ENCODE measurements at regions not wholly inside any gene's neighbourhood (a gene's known extent, or its start where the extent isn't known, plus 50 kb on each side); places are given as distances from the start of the nearest gene placed in this dataset.

DNA sequence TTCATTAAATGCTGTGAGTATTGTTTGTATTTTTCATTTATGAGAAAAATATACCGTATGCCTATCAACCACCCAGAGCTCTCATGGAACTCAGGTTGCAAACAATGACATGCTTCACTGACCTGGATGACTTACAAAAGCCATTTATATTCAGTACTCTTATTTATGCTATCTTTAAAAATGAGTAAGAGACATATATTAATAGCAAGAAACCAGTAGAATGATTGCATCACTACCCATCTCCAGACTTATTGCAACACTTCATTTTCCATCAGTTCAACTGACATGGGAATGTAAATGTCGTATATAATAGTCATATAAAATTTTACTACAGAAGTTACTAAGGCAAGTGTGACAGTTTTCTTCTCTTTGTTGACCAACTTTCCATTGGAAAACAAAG, 69.1 kb downstream of the OTP start:
- Mint-ChIP-seq H3K4me3 (no peak overlapping the region), H3K9me3 (no peaks in the 10 kb centered on the region), H3K27ac (no peak overlapping the region), H3K36me3 (ENCODE audit: low read depth) (no peaks in the 10 kb centered on the region), H3K27me3 (ENCODE audit: insufficient read depth, low read depth, poor library complexity) (no peaks in the 10 kb centered on the region), H3K4me1 (no peaks in the 10 kb centered on the region)
- ATAC-seq = no peak
- no peak overlapping the region for H3K4me3 ChIP-seq
- H3K27ac ChIP-seq (ENCODE audit: low read depth) = no peak overlapping the region
- no peaks in the 10 kb centered on the region for H3K9me2 ChIP-seq (ENCODE audit: insufficient read depth)
- H3K4me2 ChIP-seq = no peak overlapping the region
- H3K27me3 ChIP-seq (ENCODE audit: insufficient read depth) = no peaks in the 10 kb centered on the region; the same call in 1 of the 2 replicates
- TF ChIP-seq POLR2AphosphoS5 (IDR thresholded peaks at IDR 0.05; ENCODE audit: low read depth) (no peak), STAT1 (IDR thresholded peaks at IDR 0.05; ENCODE audit: unreplicated experiment) (no peak), ZNF114 (CRISPR knock-in tag; IDR thresholded peaks at IDR 0.05) (no peak), NANOG (IDR thresholded peaks at IDR 0.05; ENCODE audit: borderline replicate concordance) (no peak), ETS1 (IDR thresholded peaks at IDR 0.05) (no peak), CREB1 (CRISPR knock-in tag; IDR thresholded peaks at IDR 0.05; ENCODE audit: low read depth) (no peak), EZH2phosphoT487 (IDR thresholded peaks at IDR 0.05; ENCODE audit: unreplicated experiment) (no peak), ZNF462 (CRISPR knock-in tag; IDR thresholded peaks at IDR 0.05) (no peak), ZNF331 (CRISPR knock-in tag; IDR thresholded peaks at IDR 0.05; ENCODE audit: low read depth) (no peak), JUNB (IDR thresholded peaks at IDR 0.05; ENCODE audit: unreplicated experiment) (no peak), REST (IDR thresholded peaks at IDR 0.05; ENCODE audit: unreplicated experiment) (no peak), EZH2 (IDR thresholded peaks at IDR 0.05; ENCODE audit: low read depth, unreplicated experiment) (no peak)
- TF ChIP-seq, protein P1, sequence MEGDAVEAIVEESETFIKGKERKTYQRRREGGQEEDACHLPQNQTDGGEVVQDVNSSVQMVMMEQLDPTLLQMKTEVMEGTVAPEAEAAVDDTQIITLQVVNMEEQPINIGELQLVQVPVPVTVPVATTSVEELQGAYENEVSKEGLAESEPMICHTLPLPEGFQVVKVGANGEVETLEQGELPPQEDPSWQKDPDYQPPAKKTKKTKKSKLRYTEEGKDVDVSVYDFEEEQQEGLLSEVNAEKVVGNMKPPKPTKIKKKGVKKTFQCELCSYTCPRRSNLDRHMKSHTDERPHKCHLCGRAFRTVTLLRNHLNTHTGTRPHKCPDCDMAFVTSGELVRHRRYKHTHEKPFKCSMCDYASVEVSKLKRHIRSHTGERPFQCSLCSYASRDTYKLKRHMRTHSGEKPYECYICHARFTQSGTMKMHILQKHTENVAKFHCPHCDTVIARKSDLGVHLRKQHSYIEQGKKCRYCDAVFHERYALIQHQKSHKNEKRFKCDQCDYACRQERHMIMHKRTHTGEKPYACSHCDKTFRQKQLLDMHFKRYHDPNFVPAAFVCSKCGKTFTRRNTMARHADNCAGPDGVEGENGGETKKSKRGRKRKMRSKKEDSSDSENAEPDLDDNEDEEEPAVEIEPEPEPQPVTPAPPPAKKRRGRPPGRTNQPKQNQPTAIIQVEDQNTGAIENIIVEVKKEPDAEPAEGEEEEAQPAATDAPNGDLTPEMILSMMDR (conservative IDR thresholded peaks at IDR 0.05; ENCODE audit: low read depth in 2 of 2) = no peak
- no peaks in the 10 kb centered on the region for H3K36me3 ChIP-seq (ENCODE audit: insufficient read depth)
- no peaks in the 10 kb centered on the region for H3K4me1 ChIP-seq (ENCODE audit: insufficient read depth)
- H4K20me1 ChIP-seq (replicated peaks; ENCODE audit: insufficient read depth) = no peaks in the 10 kb centered on the region
- no peaks in the 10 kb centered on the region for H3F3A ChIP-seq (replicated peaks; ENCODE audit: low read depth)
- no peaks in the 10 kb centered on the region for H3K79me2 ChIP-seq (replicated peaks; ENCODE audit: insufficient read depth)
- DNase-seq (ENCODE audit: low spot score) = no peak
- H2AFZ ChIP-seq = no peak overlapping the region
